GM11168 (cell line): ENCODE measurements at regions not wholly inside any gene's neighbourhood (a gene's known extent, or its start where the extent isn't known, plus 50 kb on each side); places are given as distances from the start of the nearest gene placed in this dataset.
"Not testable (repeated sequence)": the region's sequence is repeated elsewhere in the genome, so short reads cannot be mapped to it uniquely, and the experiment has no call there.

Experiments used
- in situ Hi-C: fragments of 300-500 bp; cut with MboI; formaldehyde crosslinking; loops from one replicate; pipeline ENCODE4 v1.12.0; 2022; ENCODE audit warnings: low sequenced_read_pairs; ENCODE audit not compliant: unreplicated experiment

- in situ Hi-C loops, result not testable (repeated sequence)
Measured at GRCh38 chr2:111313711-111314110, 193.0 kb downstream of the BCL2L11 start.

DNA sequence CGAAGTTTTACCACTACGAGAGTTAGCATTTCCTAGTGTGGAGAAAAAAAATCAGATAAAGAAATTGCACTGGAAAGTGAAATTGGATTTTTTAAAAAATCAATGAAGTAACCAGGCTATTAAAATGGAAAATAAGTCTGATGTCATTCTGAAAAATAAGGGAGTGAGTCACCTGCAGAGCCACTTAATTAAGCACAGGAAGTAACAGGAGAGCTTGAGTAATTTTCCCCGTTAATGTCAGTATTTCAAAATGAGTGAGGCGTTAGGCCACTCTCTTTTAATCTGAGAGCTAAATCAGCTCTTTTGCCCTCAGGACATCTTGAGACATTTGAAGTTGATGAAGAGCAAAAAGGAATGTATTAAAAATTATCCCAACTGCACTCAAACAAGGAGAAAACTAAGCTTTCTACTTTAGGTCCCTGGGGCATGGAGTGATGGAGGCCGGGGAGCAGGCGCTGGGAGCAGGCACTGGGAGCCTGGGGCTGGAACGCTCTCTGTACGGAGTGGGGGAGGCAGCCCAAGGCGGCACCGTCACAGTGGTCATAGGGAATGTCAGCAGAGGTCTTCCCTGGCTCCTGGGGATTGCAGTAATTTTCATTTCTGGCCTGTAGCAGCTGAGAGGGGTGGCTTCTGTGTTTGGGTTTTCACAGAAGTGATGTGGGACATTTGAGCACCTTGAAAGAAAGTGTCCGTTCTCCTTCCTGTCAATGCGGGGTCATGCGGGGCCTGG lies 194.6 kb downstream of the BCL2L11 start:
- in situ Hi-C loops, result not testable (repeated sequence)

DNA sequence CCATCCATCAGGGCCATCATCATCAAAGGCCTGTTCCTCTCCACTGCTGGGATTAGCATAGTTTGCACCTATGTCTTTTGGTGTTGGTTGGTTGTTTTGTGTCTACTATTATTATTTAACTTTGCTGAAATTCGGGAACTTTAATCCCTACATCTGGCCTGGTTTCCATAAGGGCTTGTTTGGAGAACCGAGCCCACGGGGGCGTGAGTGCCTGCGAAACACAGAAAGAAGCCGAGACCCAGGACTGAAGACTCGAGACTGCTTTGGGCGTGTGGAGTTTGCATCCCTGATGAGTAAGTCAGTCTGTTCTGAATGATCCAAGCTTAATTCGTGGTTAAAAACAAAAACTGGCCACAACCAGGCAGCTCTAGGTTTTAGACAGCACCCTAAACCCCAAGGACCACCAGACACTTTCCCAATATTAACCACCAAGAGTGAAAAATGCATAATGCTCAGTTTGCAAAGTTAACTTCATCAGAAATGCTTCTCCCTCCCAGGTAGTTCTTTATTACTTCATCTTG lies 195.6 kb downstream of the BCL2L11 start:
- in situ Hi-C loops, result not testable (repeated sequence)

DNA sequence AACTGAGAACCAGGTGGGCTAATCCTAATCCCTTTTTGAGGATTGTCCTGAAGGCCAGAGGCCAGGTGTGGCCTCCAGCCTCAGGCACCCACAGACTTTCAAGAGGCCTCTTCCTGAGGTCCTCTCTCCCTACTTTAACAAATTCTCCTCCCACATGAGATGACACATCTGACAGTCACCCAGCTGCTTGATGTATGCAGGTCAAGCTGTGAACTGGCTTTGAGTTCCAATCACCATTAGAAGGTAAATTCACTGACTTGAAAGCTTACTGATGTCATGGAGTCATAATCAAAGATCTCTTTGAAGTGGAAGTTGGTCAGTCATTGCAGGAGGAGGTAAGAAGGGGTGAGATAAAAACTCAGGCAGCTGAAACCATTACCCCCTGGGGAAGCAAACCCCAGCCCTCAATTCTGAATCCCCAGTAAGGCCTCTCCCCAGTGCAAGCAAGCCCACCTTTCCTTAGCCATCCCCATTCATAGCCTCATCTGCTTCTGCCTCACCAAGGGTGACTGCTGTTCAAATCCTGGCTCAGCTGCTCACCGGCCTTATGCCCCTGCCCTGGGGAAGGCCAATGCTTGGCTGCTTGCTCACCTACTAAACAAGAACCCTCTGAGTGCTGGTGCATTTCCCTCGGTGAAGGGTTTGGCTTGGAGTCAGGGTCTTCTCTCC lies 196.3 kb downstream of the BCL2L11 start:
- in situ Hi-C loops, result not testable (repeated sequence)

- in situ Hi-C loops, result not testable (repeated sequence)
Measured at GRCh38 chr2:111319552-111319951, 198.8 kb downstream of the BCL2L11 start.

DNA sequence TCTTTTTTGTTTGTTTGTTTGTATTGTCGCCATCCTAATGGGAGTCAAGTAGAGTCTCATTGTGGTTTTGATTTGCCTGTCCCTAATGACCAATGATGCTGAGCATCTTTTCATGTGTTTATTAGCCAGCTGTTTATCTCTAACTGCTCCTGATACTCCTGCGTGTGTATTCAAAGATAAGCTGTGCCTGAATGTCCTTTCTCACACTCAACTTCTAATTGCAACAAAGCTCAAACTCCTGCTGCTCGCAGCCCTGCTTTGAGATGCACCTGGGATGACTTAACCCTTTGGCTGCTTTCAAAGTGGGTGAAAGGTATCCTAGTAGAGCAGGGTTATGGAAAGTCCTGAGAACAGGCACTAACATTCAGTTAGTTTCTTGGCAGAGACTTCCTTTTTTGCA lies 199.6 kb downstream of the BCL2L11 start:
- in situ Hi-C loops, result not testable (repeated sequence)

- in situ Hi-C loops, result not testable (repeated sequence)
Measured at GRCh38 chr2:111320965-111321364, 200.3 kb downstream of the BCL2L11 start.

DNA sequence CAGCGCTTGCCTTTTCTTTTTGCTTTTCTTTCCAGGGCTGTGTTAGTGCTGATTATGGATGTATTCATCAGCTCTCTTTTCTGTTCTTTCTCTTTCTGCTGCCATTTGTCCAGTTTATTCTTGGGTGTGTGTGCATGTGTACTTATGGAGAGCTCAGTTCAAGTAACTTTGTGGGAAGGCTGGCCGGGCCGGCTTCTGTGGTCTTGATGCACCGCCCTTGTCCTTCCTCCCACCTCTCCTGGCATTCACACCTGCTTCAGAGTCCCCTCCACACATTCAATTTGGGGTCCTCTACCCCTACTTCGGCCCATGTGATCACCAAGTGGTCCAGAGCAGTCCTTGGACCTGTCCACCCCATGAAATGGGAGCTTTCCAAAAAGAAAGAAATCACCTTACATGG lies 202.7 kb downstream of the BCL2L11 start:
- in situ Hi-C loops, result not testable (repeated sequence)

DNA sequence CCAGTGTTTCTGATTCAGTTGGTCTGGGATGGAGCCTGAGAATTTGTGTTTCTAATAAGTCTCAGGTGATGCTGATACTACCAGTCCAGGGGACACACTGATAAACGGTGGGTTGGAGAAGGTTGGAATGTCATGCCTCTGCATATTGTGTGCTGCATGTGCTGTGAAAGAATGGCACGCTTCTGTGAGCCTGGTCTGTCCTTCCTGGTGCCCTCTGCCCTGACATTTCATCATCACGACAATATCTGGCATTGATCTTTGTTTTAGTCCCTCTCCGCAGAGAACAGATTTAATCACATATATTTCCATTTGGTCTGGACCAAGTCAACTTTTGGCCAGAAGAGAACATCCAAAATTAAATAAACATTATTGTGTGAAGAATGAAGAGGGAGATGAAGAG lies 207.0 kb downstream of the BCL2L11 start:
- in situ Hi-C loops, result not testable (repeated sequence)

GRCh38 chr2:111329309-111329708 lies 208.6 kb downstream of the BCL2L11 start:
- in situ Hi-C loops, result not testable (repeated sequence)

DNA sequence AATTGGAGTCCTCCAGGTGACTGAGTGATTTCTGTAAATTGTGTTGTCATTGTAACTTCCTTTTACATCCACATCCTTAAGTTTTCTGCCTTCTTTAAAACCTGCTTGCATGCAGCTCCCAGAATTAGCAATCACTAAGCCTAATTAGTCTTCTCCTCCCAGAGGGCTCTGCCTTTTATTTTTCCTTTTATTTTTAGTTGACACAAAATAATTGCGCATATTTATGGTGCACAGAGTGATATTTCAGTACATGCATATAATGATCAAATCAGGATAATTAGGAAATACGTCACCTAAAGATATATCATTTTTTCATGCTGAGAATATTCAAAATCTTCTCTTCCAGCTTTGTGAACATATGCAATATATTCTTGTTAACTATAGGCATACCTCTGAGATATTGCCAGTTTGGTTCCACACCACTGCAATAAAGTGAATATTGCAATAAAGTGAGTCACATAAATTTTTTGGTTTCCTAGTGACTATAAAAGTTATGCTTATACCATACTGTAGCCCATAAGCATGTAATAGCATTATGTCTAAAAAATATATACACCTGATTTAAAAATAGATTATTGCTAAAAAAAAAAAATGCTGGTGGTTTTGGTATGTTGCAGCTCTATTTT lies 210.5 kb downstream of the BCL2L11 start:
- in situ Hi-C loops, result not testable (repeated sequence)

GRCh38 chr2:111335220-111335907 lies 214.7 kb downstream of the BCL2L11 start:
- in situ Hi-C loops, result not testable (repeated sequence)

DNA sequence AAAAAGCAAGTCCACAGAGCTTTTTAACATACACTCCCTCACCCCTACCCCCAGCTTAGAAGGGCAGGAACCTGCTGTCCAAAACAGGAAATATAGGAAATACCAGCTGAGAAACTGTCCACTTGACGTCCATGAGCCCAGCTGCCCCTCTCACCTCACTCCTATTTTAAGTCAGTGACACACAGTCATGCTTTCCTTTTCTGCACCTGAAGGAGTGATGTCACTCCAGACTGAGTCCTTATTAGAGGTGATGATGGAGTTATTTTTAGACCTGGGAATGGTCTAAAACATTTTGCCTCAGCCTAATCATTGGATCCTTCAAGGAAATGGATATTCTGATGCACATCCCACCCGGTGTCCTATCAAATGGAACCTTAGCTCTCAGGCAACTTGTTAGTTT lies 217.8 kb downstream of the BCL2L11 start:
- in situ Hi-C loops, result not testable (repeated sequence)

GRCh38 chr2:111339476-111339875 lies 218.8 kb downstream of the BCL2L11 start:
- in situ Hi-C loops, result not testable (repeated sequence)

DNA sequence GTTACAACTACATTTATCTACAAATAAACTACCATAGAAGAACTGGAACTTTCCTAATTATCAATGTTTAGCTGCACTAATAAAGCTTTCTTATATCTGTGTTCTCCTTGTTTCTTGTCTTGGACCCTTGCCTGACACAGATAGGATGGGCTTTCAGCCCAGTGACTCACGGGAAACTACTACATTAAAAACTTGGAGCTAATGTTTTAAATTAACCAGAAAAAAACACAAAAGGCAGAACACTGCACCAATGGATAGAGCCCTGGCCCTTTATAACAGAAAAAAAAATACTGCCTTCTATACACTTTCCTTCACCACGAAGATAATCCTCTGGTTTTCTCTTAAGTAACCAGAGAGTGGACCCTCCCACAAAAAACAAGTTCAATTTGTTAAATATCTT lies 223.9 kb downstream of the BCL2L11 start:
- in situ Hi-C loops, result not testable (repeated sequence)

DNA sequence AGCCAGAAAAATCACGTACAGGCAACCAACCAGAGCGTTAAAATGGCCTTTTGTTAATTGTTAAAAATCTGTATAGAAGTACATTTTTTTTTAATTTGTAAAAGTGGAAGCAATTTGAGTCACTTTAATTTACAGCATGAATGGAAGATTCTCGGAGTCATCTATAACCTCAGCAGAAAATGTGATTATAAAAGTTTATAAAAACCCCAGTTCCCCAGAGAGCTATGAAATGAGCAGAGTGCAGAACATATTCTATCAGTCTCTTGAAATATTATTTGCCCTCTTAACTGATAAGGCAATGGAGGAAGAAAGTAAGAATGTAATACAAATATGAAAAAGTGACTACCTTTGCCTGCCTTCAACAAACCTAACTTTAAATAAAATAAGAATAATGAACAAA lies 224.7 kb downstream of the BCL2L11 start:
- in situ Hi-C loops, result not testable (repeated sequence)

GRCh38 chr2:111346018-111346930 lies 225.6 kb downstream of the BCL2L11 start:
- in situ Hi-C loops, result not testable (repeated sequence)

GRCh38 chr2:111347695-111348094 lies 227.0 kb downstream of the BCL2L11 start:
- in situ Hi-C loops, result not testable (repeated sequence)

GRCh38 chr2:111348316-111348715 lies 227.6 kb downstream of the BCL2L11 start:
- in situ Hi-C loops, result not testable (repeated sequence)
